ENCODE measurements at regions not wholly inside any gene's neighbourhood (a gene's known extent, or its start where the extent isn't known, plus 50 kb on each side); places are given as distances from the start of the nearest gene placed in this dataset.

GRCh38 chr4:33512397-33512796 lies 2731.9 kb downstream of the ARAP2 start:
- H3K4me1 Mint-ChIP-seq (ENCODE audit: low read depth) = no peaks in the 10 kb centered on the region
- no peaks in the 10 kb centered on the region for H3K36me3 Mint-ChIP-seq (ENCODE audit: low read depth)
- no peaks in the 10 kb centered on the region for H3K27me3 Mint-ChIP-seq (ENCODE audit: insufficient read depth)
- H3K27ac Mint-ChIP-seq = no peak overlapping the region
- H3K4me3 Mint-ChIP-seq = no peak overlapping the region
- no peak for DNase-seq
- H3K9me3 Mint-ChIP-seq = peaks cover 21% of the 10 kb centered on the region
- no peak for TF ChIP-seq CTCF (IDR thresholded peaks at IDR 0.05)

GRCh38 chr4:33518856-33519255 lies 2725.5 kb downstream of the ARAP2 start:
- TF ChIP-seq CTCF (IDR thresholded peaks at IDR 0.05) = no peak
- H3K27me3 Mint-ChIP-seq (ENCODE audit: insufficient read depth) = no peaks in the 10 kb centered on the region
- H3K27ac Mint-ChIP-seq = no peak overlapping the region
- peaks cover 16% of the 10 kb centered on the region for H3K9me3 Mint-ChIP-seq
- H3K4me1 Mint-ChIP-seq (ENCODE audit: low read depth) = no peaks in the 10 kb centered on the region
- DNase-seq = no peak
- H3K36me3 Mint-ChIP-seq (ENCODE audit: low read depth) = no peaks in the 10 kb centered on the region
- no peak overlapping the region for H3K4me3 Mint-ChIP-seq

GRCh38 chr4:33532821-33533220 lies 2711.5 kb downstream of the ARAP2 start:
- H3K36me3 Mint-ChIP-seq (ENCODE audit: low read depth) = no peaks in the 10 kb centered on the region
- no peak overlapping the region for H3K27ac Mint-ChIP-seq
- no peaks in the 10 kb centered on the region for H3K4me1 Mint-ChIP-seq (ENCODE audit: low read depth)
- no peaks in the 10 kb centered on the region for H3K27me3 Mint-ChIP-seq (ENCODE audit: insufficient read depth)
- no peak for TF ChIP-seq CTCF (IDR thresholded peaks at IDR 0.05)
- DNase-seq = no peak
- no peak overlapping the region for H3K4me3 Mint-ChIP-seq
- peaks cover 8% of the 10 kb centered on the region; the same call in 1 of the 2 replicates for H3K9me3 Mint-ChIP-seq

- Mint-ChIP-seq H3K9me3 (peaks cover 2% of the 10 kb centered on the region; the same call in 1 of the 2 replicates), H3K4me1 (ENCODE audit: low read depth) (no peaks in the 10 kb centered on the region), H3K36me3 (ENCODE audit: low read depth) (no peaks in the 10 kb centered on the region), H3K4me3 (no peak overlapping the region), H3K27me3 (ENCODE audit: insufficient read depth) (no peaks in the 10 kb centered on the region), H3K27ac (no peak overlapping the region)
- no peak for DNase-seq
- TF ChIP-seq CTCF (IDR thresholded peaks at IDR 0.05) = no peak
These were observed 2707.4 kb downstream of the ARAP2 start for GRCh38 chr4:33536898-33537297.

- Mint-ChIP-seq H3K27me3 (ENCODE audit: insufficient read depth) (no peaks in the 10 kb centered on the region), H3K36me3 (ENCODE audit: low read depth) (no peaks in the 10 kb centered on the region), H3K27ac (no peak overlapping the region)
These were observed 2706.8 kb downstream of the ARAP2 start for GRCh38 chr4:33537527-33537926.

More at GRCh38 chr4:33537527-33537926, 2706.8 kb downstream of the ARAP2 start:
- Mint-ChIP-seq H3K9me3 (no peaks in the 10 kb centered on the region; the same call in 1 of the 2 replicates), H3K4me1 (ENCODE audit: low read depth) (no peaks in the 10 kb centered on the region), H3K4me3 (no peak overlapping the region)
- TF ChIP-seq CTCF (IDR thresholded peaks at IDR 0.05) = no peak
- DNase-seq = no peak

All from HFFc6 (cell line).